A172 (cell line): ENCODE measurements at regions not wholly inside any gene's neighbourhood (a gene's known extent, or its start where the extent isn't known, plus 50 kb on each side); places are given as distances from the start of the nearest gene placed in this dataset.

ENCODE experiments used
- DNase-seq: peaks from one replicate; pipeline ENCODE4 v3.0.0-alpha.2; 2015; ENCODE audit warnings: low spot score

- no peak for DNase-seq
Observed at GRCh38 chr6:3999800-4000661, 78.9 kb downstream of the FAM217A start.

GRCh38 chr6:4004249-4004648 lies 74.7 kb downstream of the FAM217A start:
- DNase-seq: no peak

GRCh38 chr6:4008324-4009047 lies 70.5 kb downstream of the FAM217A start:
- peak; percentile 72 for DNase-seq

GRCh38 chr6:4009486-4009885 lies 69.5 kb downstream of the FAM217A start:
- DNase-seq: no peak

GRCh38 chr6:4010048-4010447 lies 68.9 kb downstream of the FAM217A start:
- no peak for DNase-seq

- DNase-seq: peak; percentile 26
Observed at GRCh38 chr6:4010689-4011090, 68.2 kb downstream of the FAM217A start.

GRCh38 chr6:4012826-4013225 lies 66.1 kb downstream of the FAM217A start:
- DNase-seq: no peak

GRCh38 chr6:4017058-4017739 lies 61.7 kb downstream of the FAM217A start:
- no peak for DNase-seq

- DNase-seq: peak; percentile 50
Observed at GRCh38 chr6:4017834-4018170, 61.1 kb downstream of the FAM217A start.

GRCh38 chr6:4018171-4018923 lies 60.6 kb downstream of the FAM217A start:
- peak; percentile 96 for DNase-seq
